ENCODE measurements at regions not wholly inside any gene's neighbourhood (a gene's known extent, or its start where the extent isn't known, plus 50 kb on each side); places are given as distances from the start of the nearest gene placed in this dataset.

DNA sequence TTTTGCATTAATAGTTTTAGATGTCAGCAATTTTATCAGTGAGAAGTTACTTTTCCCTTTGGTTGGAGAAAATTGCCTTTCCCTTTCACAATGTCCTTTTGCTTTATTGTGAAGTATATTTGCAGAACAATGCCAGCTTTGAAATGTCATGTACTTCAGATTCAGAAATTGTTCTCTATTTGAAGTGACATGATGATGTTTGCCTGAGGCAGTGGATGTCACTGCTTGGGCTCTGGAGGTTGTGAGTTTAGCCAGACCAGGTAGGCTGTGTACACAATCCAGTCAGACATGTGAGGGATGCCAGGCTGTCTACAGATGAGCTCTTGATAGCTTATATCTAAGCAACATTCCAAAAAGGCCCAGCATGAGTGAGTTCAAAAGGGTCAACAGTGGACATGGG, 451.9 kb upstream of the FBXO33 start:
- no peak for DNase-seq (ENCODE audit: low spot score)
- in situ Hi-C loops (cut with HindIII; ENCODE audit: low sequenced_read_pairs), result no loop called here

- in situ Hi-C loops (cut with HindIII; ENCODE audit: low sequenced_read_pairs), result no loop called here
- no peak for DNase-seq (ENCODE audit: low spot score)
Observed at GRCh38 chr14:39880965-39881364, 448.7 kb upstream of the FBXO33 start.

DNA sequence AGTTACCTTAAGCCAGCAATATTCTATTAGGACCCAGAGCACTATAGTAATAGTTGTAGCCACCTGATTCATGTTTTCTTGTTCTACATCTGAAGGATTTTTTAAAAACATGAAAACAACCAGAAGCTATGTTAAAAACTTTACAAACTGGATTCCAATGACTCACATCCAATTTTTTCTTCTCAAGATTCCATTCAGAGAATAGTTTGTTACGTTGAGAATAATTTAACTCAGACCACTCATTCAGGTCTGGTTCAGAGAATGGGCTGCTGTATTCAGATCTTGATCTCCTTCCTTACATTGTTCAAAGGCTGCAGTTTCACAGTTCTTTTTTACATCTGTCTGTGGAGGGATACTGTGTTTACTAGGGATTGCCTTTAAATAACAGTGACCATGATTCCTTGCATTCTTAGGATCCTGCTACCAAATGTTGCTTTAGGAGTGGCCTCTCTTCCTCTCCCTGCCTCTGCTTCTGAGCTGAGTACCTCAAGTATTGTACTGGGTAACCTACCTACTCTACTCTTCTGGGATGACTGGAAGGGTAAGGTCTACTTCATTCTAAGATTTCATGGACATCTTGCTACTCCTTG, 448.0 kb upstream of the FBXO33 start:
- DNase-seq (ENCODE audit: low spot score), result no peak
- in situ Hi-C loops (cut with HindIII; ENCODE audit: low sequenced_read_pairs), result no loop called here

DNA sequence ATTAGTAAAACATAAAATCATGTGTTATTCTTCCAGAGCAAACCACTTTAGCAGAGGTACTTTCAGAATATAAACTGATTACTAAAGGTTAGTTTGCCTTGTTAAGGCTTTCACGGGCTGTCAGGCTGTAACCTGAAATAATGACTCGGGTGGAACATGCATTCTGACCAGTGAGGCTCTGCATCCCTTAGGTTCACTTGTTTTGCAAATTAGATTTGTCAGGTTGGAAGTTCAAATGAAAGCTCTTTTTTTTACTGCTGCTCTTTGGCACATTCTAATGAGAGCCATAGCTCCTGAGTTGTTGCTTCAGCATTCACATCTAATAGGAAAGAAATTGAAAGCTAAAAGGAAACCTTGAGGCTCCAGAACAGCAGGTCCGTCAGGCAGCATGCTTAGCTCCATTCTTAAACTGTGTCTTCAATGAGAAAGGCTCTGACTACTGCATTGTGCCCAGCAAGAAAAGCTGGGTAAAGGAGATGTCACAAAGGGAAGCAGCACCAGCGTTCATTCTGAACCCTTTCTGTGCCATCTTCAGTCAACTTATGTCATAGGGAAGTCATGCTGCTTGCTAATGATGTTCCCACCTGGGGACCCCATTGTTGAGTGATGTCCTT, 445.5 kb upstream of the FBXO33 start:
- DNase-seq (ENCODE audit: low spot score), result no peak

DNA sequence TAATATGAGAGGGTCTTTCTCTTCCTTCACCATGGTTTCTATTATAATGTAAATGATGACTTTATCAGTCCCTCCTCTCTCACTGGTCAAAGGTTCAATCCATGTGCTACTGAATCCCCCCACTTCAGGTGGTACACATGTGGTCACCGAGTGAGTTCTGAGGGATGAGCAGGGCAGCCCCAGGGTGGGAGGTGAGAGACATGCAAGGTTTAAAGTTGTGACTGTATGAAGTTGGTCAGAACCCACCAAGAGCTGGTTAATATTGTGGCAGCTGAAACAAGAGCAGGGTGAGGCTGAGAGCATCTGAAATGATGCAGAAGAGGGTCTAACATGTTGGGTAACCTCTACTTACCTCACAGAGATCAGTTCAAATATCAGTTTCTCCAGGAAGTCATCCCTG, 444.7 kb upstream of the FBXO33 start:
- in situ Hi-C loops (cut with HindIII; ENCODE audit: low sequenced_read_pairs), result no loop called here
- no peak for DNase-seq (ENCODE audit: low spot score)

More for the DNA sequence above, 445.5 kb upstream of the FBXO33 start:
- in situ Hi-C loops (cut with HindIII; ENCODE audit: low sequenced_read_pairs), result no loop called here

GRCh38 chr14:39875028-39875427, 442.8 kb upstream of the FBXO33 start:
- in situ Hi-C loops (cut with HindIII; ENCODE audit: low sequenced_read_pairs), result no loop called here
- DNase-seq (ENCODE audit: low spot score), result no peak

GRCh38 chr14:39873791-39874190, 441.6 kb upstream of the FBXO33 start:
- DNase-seq (ENCODE audit: low spot score), result no peak
- in situ Hi-C loops (cut with HindIII; ENCODE audit: low sequenced_read_pairs), result no loop called here

DNA sequence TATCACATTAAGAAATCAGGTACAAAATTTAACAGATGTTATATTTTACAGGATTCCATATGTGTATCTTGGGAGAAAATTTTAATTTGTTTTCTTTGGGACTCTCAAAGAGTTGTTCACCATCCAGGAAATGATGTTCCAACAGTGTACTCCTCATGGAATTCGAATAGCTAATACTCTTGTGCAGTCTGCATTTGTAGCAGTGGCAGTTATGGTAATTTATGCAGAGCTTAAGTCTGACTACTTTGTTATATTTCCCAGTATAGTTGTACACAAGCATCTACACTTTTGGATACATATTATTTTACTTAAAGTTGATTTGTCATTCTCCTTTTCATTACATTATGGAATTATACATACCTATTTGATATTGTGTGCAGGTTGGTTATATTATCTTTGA, 436.7 kb upstream of the FBXO33 start:
- in situ Hi-C loops (cut with HindIII; ENCODE audit: low sequenced_read_pairs), result no loop called here
- no peak for DNase-seq (ENCODE audit: low spot score)

GRCh38 chr14:39868251-39868650, 436.0 kb upstream of the FBXO33 start:
- in situ Hi-C loops (cut with HindIII; ENCODE audit: low sequenced_read_pairs), result no loop called here
- no peak for DNase-seq (ENCODE audit: low spot score)

DNA sequence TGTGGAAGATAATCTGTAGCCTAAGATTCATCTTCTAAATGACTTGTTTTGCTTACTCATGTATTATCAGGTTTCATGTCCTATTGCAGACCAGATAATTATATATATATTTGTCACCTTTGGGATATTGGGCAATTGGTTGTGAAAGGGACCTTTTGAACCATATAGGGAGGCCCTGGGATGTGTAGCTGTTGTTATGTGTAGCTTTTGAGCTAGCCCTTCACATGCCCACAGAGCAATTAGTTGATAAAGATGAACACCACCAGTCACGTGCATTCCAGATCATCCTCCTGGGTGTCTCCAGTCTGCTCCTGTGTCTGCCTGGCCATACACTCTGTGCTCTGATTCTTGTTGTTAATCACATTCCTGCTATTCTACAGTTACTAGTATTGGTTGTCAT, 431.2 kb upstream of the FBXO33 start:
- in situ Hi-C loops (cut with HindIII; ENCODE audit: low sequenced_read_pairs), result no loop called here
- DNase-seq (ENCODE audit: low spot score), result no peak

DNA sequence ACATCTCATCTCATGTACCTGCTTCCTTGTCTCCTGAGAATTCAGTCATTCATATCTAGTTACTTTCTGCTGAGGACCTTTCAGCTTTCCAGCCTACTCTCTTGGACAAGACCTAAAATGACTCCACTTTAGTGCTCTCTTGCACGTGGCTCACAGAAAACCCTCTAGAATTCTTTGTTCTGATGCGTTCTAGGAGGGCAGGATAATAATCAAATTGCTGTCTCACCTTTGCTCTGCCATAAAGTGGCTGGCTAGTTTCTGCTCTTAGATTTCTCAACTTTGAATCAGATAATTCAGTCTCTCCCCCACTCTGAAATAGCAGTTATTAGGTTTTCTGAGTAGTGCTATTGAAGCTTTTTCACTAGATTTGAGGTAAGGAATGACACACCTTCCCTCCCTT, 429.5 kb upstream of the FBXO33 start:
- no peak for DNase-seq (ENCODE audit: low spot score)
- in situ Hi-C loops (cut with HindIII; ENCODE audit: low sequenced_read_pairs), result no loop called here

DNA sequence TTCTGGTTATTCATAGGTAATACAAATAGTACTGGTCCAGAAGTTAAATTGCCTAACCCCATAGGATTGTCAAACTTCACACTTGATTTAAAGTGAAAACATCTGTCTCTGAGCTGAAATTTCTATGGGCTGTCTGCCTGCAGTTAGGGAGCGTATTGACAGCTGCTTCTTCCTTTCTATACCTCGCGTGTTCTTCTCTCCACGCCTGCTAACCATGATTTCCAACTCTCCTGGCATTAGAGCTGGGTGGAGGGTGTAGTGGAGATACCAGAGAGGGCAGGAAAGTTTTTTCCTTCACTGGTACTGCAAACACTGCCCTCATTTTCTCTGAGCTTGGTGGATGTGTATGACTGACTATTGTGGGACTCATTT, 429.0 kb upstream of the FBXO33 start:
- in situ Hi-C loops (cut with HindIII; ENCODE audit: low sequenced_read_pairs), result no loop called here
- DNase-seq (ENCODE audit: low spot score), result no peak

DNA sequence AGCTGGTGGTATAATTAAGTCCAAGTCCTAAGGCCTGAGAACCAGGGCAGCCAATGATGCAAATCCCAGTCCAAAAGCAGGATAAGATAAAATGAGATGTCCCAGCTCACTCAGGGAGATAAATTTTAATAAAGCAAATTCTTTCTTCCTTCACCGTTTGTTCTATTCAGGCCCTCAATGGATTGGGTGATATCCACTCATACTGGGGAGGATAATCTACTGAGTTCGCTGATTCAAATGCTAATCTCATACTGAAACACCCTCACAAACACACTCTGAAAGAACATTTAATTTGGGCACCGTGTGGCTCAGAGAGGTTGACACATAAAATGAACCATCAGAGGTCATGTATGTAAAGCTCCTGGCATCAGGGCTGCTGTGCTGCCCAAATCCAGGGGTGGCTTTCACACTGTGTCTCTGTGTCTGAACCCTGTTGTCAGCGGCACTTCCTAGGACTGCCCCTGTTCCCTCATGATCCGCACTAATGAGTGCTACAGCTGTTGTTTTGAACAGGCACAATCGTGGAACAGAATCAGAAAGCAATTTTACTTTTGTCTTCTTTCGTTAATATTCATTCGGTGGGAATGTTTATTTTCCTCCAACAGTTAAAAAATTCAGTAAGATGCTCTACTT, 428.5 kb upstream of the FBXO33 start:
- in situ Hi-C loops (cut with HindIII; ENCODE audit: low sequenced_read_pairs), result no loop called here
- no peak for DNase-seq (ENCODE audit: low spot score)

DNA sequence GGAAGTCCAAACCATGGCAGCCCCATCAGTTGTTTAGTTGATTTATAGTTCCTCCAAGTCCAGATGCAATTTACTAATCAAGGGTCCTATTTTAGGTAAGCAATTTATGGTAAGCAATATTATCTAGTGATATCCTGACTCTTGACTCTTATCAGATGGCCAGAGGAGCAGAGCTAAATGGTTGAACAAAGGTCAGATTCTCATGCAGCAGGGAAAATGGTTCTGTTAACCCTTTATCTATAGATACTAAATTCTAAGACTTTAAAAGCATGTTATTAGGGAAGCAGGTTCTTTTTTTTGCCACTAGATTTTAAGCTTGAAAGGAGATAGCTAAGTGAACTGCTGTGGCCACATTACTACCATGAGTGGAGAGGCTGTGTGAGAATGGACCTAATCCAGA, 427.1 kb upstream of the FBXO33 start:
- in situ Hi-C loops (cut with HindIII; ENCODE audit: low sequenced_read_pairs), result no loop called here

GRCh38 chr14:39857376-39858055, 425.3 kb upstream of the FBXO33 start:
- in situ Hi-C loops (cut with HindIII; ENCODE audit: low sequenced_read_pairs), result no loop called here
- DNase-seq (ENCODE audit: low spot score), result no peak

More for the DNA sequence above, 427.1 kb upstream of the FBXO33 start:
- DNase-seq (ENCODE audit: low spot score), result no peak

DNA sequence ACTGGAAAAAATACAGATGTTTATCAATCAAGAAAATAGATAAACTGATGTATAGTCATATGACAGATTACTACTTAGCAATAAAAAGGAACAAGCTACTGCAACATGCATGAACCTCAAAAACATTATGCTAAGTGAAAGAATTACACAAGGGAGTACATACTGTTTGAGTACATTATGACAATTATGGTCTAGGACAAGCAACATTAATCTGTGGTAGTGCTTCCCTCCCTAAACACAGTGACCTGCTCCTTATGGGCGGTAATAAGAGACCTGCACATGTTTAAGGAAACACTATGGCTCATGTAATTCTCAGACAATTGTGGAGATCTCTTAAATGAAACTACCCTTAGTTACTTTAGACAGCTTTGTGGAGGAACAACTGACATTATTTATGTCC, 421.2 kb upstream of the FBXO33 start:
- in situ Hi-C loops (cut with HindIII; ENCODE audit: low sequenced_read_pairs), result no loop called here
- no peak for DNase-seq (ENCODE audit: low spot score)

DNA sequence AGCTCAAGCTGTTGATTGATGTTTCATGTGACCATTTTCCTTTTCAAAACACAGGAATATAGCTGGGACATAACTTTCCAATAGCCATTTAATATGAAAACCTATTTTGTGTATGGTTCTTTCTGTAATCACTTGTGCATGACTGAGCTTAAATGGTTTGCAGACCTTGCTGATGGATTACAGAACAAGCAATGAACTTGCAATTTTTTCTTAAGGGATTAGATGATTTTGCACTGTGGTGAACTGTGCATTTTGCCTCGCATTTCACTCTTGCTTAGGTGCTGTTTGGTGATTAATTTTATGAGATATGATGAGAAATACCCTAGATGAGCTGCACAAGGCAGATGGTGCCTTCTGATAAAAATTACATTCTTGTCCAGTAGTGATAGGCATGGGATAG, 419.0 kb upstream of the FBXO33 start:
- in situ Hi-C loops (cut with HindIII; ENCODE audit: low sequenced_read_pairs), result no loop called here

GRCh38 chr14:39847852-39848251, 415.6 kb upstream of the FBXO33 start:
- in situ Hi-C loops (cut with HindIII; ENCODE audit: low sequenced_read_pairs), result no loop called here
- DNase-seq (ENCODE audit: low spot score), result no peak

More for the DNA sequence above, 419.0 kb upstream of the FBXO33 start:
- DNase-seq (ENCODE audit: low spot score), result no peak

DNA sequence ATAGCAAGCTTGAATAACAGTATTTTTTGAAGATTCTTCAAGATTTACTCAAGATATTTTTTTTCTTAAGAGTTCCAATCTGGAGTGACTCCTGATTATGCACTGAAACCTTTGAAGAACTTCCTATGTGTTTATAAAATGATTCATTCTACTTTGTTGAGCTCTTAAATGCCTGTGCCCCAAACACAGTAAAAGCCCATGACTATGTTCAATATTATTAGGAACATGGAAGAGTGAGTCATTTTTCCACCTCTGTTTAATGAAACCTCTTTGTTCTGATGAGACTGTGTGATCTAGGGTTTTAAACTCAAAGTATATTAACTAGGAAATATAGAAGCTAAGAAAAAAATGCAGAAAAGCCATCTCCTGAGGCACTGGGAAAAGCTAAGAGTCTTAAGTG, 415.0 kb upstream of the FBXO33 start:
- in situ Hi-C loops (cut with HindIII; ENCODE audit: low sequenced_read_pairs), result no loop called here
- DNase-seq (ENCODE audit: low spot score), result no peak

DNA sequence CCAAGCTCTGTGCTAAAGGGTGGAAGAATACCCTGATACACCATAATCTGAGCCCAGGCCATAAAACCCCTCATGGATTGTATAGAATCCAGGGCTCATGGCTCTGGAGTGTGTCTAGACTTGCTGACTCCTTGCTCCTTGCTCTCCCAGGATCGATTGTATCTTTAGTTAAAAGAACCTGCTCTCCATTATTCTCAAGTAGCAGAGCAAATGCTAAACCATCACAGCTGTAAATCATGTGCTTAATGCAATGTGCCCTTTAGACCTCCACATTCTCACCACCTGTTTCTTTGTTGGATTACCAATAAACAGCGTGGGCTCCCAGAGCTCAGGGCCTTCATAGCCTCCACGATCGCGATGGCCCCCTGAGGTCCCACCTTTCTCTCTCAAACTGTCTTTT, 411.6 kb upstream of the FBXO33 start:
- in situ Hi-C loops (cut with HindIII; ENCODE audit: low sequenced_read_pairs), result no loop called here

GRCh38 chr14:39841088-39841487, 408.9 kb upstream of the FBXO33 start:
- in situ Hi-C loops (cut with HindIII; ENCODE audit: low sequenced_read_pairs), result no loop called here
- no peak for DNase-seq (ENCODE audit: low spot score)

More for the DNA sequence above, 411.6 kb upstream of the FBXO33 start:
- DNase-seq (ENCODE audit: low spot score), result no peak

All from G401 (cell line).